ENCODE measurements at regions not wholly inside any gene's neighbourhood (a gene's known extent, or its start where the extent isn't known, plus 50 kb on each side); places are given as distances from the start of the nearest gene placed in this dataset.
A peak's percentile ranks its signal among the peaks of the same experiment; 100 is the strongest.

- Mint-ChIP-seq H3K36me3 (ENCODE audit: low read depth) (no peaks in the 10 kb centered on the region), H3K4me3 (no peak overlapping the region), H3K27me3 (ENCODE audit: insufficient read depth) (no peaks in the 10 kb centered on the region), H3K27ac (no peak overlapping the region), H3K9me3 (no peaks in the 10 kb centered on the region), H3K4me1 (no peaks in the 10 kb centered on the region)
- WGBS, 2 experiments (ENCODE audit: insufficient coverage in 1 of 2, insufficient read length in 1 of 2): 88% methylated on average over 1 of the region's 1 CpG; no CpG with 5 or more reads in 1 of the 2 experiments
- no peaks in the 10 kb centered on the region for H3K9me3 ChIP-seq (ENCODE audit: control insufficient read depth, low read length)
- H3K9ac ChIP-seq (ENCODE audit: extremely low read depth, low read length, poor library complexity, severe bottlenecking): no peak overlapping the region
- no peaks in the 10 kb centered on the region for H3K27me3 ChIP-seq (ENCODE audit: control insufficient read depth, insufficient read depth, low read length, poor library complexity, severe bottlenecking)
- no peak overlapping the region for H3K27ac ChIP-seq (ENCODE audit: low read depth, low read length)
- DNase-seq: no peak
- H3K36me3 ChIP-seq (ENCODE audit: control insufficient read depth, insufficient read depth, low read length): no peaks in the 10 kb centered on the region
- H3K4me1 ChIP-seq (ENCODE audit: control insufficient read depth, insufficient read depth, low read length): no peaks in the 10 kb centered on the region
- TF ChIP-seq CTCF (conservative IDR thresholded peaks at IDR 0.05): peak; percentile 74
- no peak overlapping the region for H3K4me3 ChIP-seq (ENCODE audit: low read length)
Observed at GRCh38 chr3:144770915-144771351, 799.3 kb downstream of the DIPK2A start.

- Mint-ChIP-seq H3K4me3 (no peak overlapping the region), H3K27ac (no peak overlapping the region), H3K9me3 (no peaks in the 10 kb centered on the region), H3K36me3 (ENCODE audit: low read depth) (no peaks in the 10 kb centered on the region), H3K4me1 (no peaks in the 10 kb centered on the region), H3K27me3 (ENCODE audit: insufficient read depth) (no peaks in the 10 kb centered on the region)
- no peaks in the 10 kb centered on the region for H3K9me3 ChIP-seq (ENCODE audit: control insufficient read depth, low read length)
- no peak for TF ChIP-seq CTCF (conservative IDR thresholded peaks at IDR 0.05)
- no peak overlapping the region for H3K4me3 ChIP-seq (ENCODE audit: low read length)
- no peaks in the 10 kb centered on the region for H3K36me3 ChIP-seq (ENCODE audit: control insufficient read depth, insufficient read depth, low read length)
- no peak overlapping the region for H3K9ac ChIP-seq (ENCODE audit: extremely low read depth, low read length, poor library complexity, severe bottlenecking)
- H3K27ac ChIP-seq (ENCODE audit: low read depth, low read length): no peak overlapping the region
- no peak for DNase-seq
- WGBS, 2 experiments (ENCODE audit: insufficient coverage in 1 of 2, insufficient read length in 1 of 2): 75 to 93% methylated on average over 1 to 2 of the region's 2 CpGs
- H3K27me3 ChIP-seq (ENCODE audit: control insufficient read depth, insufficient read depth, low read length, poor library complexity, severe bottlenecking): no peaks in the 10 kb centered on the region
- H3K4me1 ChIP-seq (ENCODE audit: control insufficient read depth, insufficient read depth, low read length): no peaks in the 10 kb centered on the region
Observed at GRCh38 chr3:144771381-144771870, 799.8 kb downstream of the DIPK2A start.

- no peak overlapping the region for H3K27ac Mint-ChIP-seq
- Histone ChIP-seq H3K27me3 (ENCODE audit: control insufficient read depth, insufficient read depth, low read length, poor library complexity, severe bottlenecking) (no peaks in the 10 kb centered on the region), H3K36me3 (ENCODE audit: control insufficient read depth, insufficient read depth, low read length) (no peaks in the 10 kb centered on the region), H3K4me1 (ENCODE audit: control insufficient read depth, insufficient read depth, low read length) (no peaks in the 10 kb centered on the region), H3K9me3 (ENCODE audit: control insufficient read depth, low read length) (no peaks in the 10 kb centered on the region), H3K4me3 (ENCODE audit: low read length) (no peak overlapping the region), H3K27ac (ENCODE audit: low read depth, low read length) (no peak overlapping the region), H3K9ac (ENCODE audit: extremely low read depth, low read length, poor library complexity, severe bottlenecking) (no peak overlapping the region)
- no peaks in the 10 kb centered on the region for H3K27me3 Mint-ChIP-seq (ENCODE audit: insufficient read depth)
- no peaks in the 10 kb centered on the region for H3K36me3 Mint-ChIP-seq (ENCODE audit: low read depth)
- no peak for TF ChIP-seq CTCF (conservative IDR thresholded peaks at IDR 0.05)
- H3K4me3 Mint-ChIP-seq: no peak overlapping the region
- no peaks in the 10 kb centered on the region for H3K4me1 Mint-ChIP-seq
- WGBS, 2 experiments (ENCODE audit: insufficient coverage in 1 of 2, insufficient read length in 1 of 2): 95 to 100% methylated on average over 1 to 3 of the region's 3 CpGs
- no peak for DNase-seq
- H3K9me3 Mint-ChIP-seq: no peaks in the 10 kb centered on the region
Observed at GRCh38 chr3:144772372-144772771, 800.7 kb downstream of the DIPK2A start.
